ENCODE measurements at regions not wholly inside any gene's neighbourhood (a gene's known extent, or its start where the extent isn't known, plus 50 kb on each side); places are given as distances from the start of the nearest gene placed in this dataset.

GRCh38 chr10:85250304-85250703 lies 921.9 kb downstream of the CCSER2 start:
- Mint-ChIP-seq H3K9me3 (peaks cover 0 to 3% (median 0%) of the 10 kb centered on the region in 8 donors), H3K36me3 (no peaks in the 10 kb centered on the region), H3K27me3 (no peaks in the 10 kb centered on the region), H3K27ac (no peak overlapping the region), H3K4me3 (no peak overlapping the region), H3K4me1 (no peaks in the 10 kb centered on the region)
- Histone ChIP-seq H3K27ac (ENCODE audit: low read depth, low read length) (no peak overlapping the region), H3K4me1 (ENCODE audit: insufficient read depth, low read length) (no peaks in the 10 kb centered on the region), H3K4me3 (ENCODE audit: low read length in 2 of 2) (no peak overlapping the region), H3K36me3 (ENCODE audit: insufficient read depth, low read length) (no peaks in the 10 kb centered on the region), H3K9me3 (ENCODE audit: control insufficient read depth in 1 of 2, low read length in 2 of 2) (no peaks in the 10 kb centered on the region), H3K27me3 (ENCODE audit: insufficient read depth, low read length) (no peaks in the 10 kb centered on the region)
- ChIA-PET CTCF (ENCODE audit: partially characterized antibody) (no interaction called here), POLR2A (ENCODE audit: partially characterized antibody) (no interaction called here)
- intact Hi-C loops (cut with micrococcal nuclease), result no loop called here
- DNase-seq, result no peak

GRCh38 chr10:85256481-85256880 lies 928.1 kb downstream of the CCSER2 start:
- Mint-ChIP-seq H3K27ac (no peak overlapping the region), H3K36me3 (no peaks in the 10 kb centered on the region), H3K9me3 (peaks cover 0 to 2% (median 0%) of the 10 kb centered on the region in 8 donors), H3K27me3 (peaks cover 0 to 2% of the 10 kb centered on the region in 2 donors), H3K4me3 (no peak overlapping the region), H3K4me1 (no peaks in the 10 kb centered on the region)
- no peaks in the 10 kb centered on the region for H3K9me3 ChIP-seq (ENCODE audit: control insufficient read depth in 1 of 2, low read length in 2 of 2)
- DNase-seq, result no peak
- intact Hi-C loops (cut with micrococcal nuclease), result no loop called here
- no peak overlapping the region for H3K27ac ChIP-seq (ENCODE audit: low read depth, low read length)
- ChIA-PET CTCF (ENCODE audit: partially characterized antibody) (no interaction called here), POLR2A (ENCODE audit: partially characterized antibody) (no interaction called here)
- no peak overlapping the region for H3K4me3 ChIP-seq (ENCODE audit: low read length in 2 of 2)
- no peaks in the 10 kb centered on the region for H3K27me3 ChIP-seq (ENCODE audit: insufficient read depth, low read length)
- no peaks in the 10 kb centered on the region for H3K36me3 ChIP-seq (ENCODE audit: insufficient read depth, low read length)
- no peaks in the 10 kb centered on the region for H3K4me1 ChIP-seq (ENCODE audit: insufficient read depth, low read length)

GRCh38 chr10:85259908-85260307 lies 931.5 kb downstream of the CCSER2 start:
- ChIA-PET POLR2A (ENCODE audit: partially characterized antibody) (no interaction called here), CTCF (ENCODE audit: partially characterized antibody) (no interaction called here)
- Mint-ChIP-seq H3K27me3 (peaks cover 0 to 2% of the 10 kb centered on the region in 2 donors), H3K27ac (no peak overlapping the region), H3K36me3 (no peaks in the 10 kb centered on the region), H3K4me1 (no peaks in the 10 kb centered on the region), H3K9me3 (peaks cover 0 to 4% (median 0%) of the 10 kb centered on the region in 8 donors), H3K4me3 (no peak overlapping the region)
- no peak overlapping the region for H3K27ac ChIP-seq (ENCODE audit: low read depth, low read length)
- H3K4me3 ChIP-seq (ENCODE audit: low read length in 2 of 2), result no peak overlapping the region
- H3K27me3 ChIP-seq (ENCODE audit: insufficient read depth, low read length), result no peaks in the 10 kb centered on the region
- H3K36me3 ChIP-seq (ENCODE audit: insufficient read depth, low read length), result no peaks in the 10 kb centered on the region
- no peaks in the 10 kb centered on the region for H3K4me1 ChIP-seq (ENCODE audit: insufficient read depth, low read length)
- intact Hi-C loops (cut with micrococcal nuclease), result no loop called here
- no peak for DNase-seq
- H3K9me3 ChIP-seq (ENCODE audit: control insufficient read depth in 1 of 2, low read length in 2 of 2), result no peaks in the 10 kb centered on the region

GRCh38 chr10:85262992-85263391 lies 934.6 kb downstream of the CCSER2 start:
- Histone ChIP-seq H3K9me3 (ENCODE audit: control insufficient read depth in 1 of 2, low read length in 2 of 2) (no peaks in the 10 kb centered on the region), H3K36me3 (ENCODE audit: insufficient read depth, low read length) (no peaks in the 10 kb centered on the region), H3K4me3 (ENCODE audit: low read length in 2 of 2) (no peak overlapping the region), H3K27me3 (ENCODE audit: insufficient read depth, low read length) (no peaks in the 10 kb centered on the region), H3K27ac (ENCODE audit: low read depth, low read length) (no peak overlapping the region), H3K4me1 (ENCODE audit: insufficient read depth, low read length) (no peaks in the 10 kb centered on the region)
- no peak overlapping the region for H3K4me3 Mint-ChIP-seq
- no peaks in the 10 kb centered on the region for H3K27me3 Mint-ChIP-seq
- CTCF ChIA-PET (ENCODE audit: partially characterized antibody), result no interaction called here
- POLR2A ChIA-PET (ENCODE audit: partially characterized antibody), result no interaction called here
- intact Hi-C loops (cut with micrococcal nuclease), result no loop called here
- peaks cover 0 to 4% (median 0%) of the 10 kb centered on the region in 8 donors for H3K9me3 Mint-ChIP-seq
- no peaks in the 10 kb centered on the region for H3K36me3 Mint-ChIP-seq
- no peak for DNase-seq
- no peak overlapping the region for H3K27ac Mint-ChIP-seq
- H3K4me1 Mint-ChIP-seq, result no peaks in the 10 kb centered on the region

- Histone ChIP-seq H3K27me3 (ENCODE audit: insufficient read depth, low read length) (no peaks in the 10 kb centered on the region), H3K27ac (ENCODE audit: low read depth, low read length) (no peak overlapping the region), H3K4me3 (ENCODE audit: low read length in 2 of 2) (no peak overlapping the region), H3K4me1 (ENCODE audit: insufficient read depth, low read length) (no peaks in the 10 kb centered on the region), H3K9me3 (ENCODE audit: control insufficient read depth in 1 of 2, low read length in 2 of 2) (no peaks in the 10 kb centered on the region), H3K36me3 (ENCODE audit: insufficient read depth, low read length) (no peaks in the 10 kb centered on the region)
- CTCF ChIA-PET (ENCODE audit: partially characterized antibody), result no interaction called here
- Mint-ChIP-seq H3K36me3 (no peaks in the 10 kb centered on the region), H3K4me3 (no peak overlapping the region), H3K9me3 (peaks cover 0 to 8% (median 3%) of the 10 kb centered on the region in 8 donors), H3K4me1 (no peaks in the 10 kb centered on the region), H3K27me3 (no peaks in the 10 kb centered on the region), H3K27ac (no peak overlapping the region)
- no peak for DNase-seq
- intact Hi-C loops (cut with micrococcal nuclease), result no loop called here
- POLR2A ChIA-PET (ENCODE audit: partially characterized antibody), result no interaction called here
Measured at GRCh38 chr10:85265121-85265520, 936.7 kb downstream of the CCSER2 start.

- H3K9me3 Mint-ChIP-seq, result peaks cover 0 to 18% (median 11%) of the 10 kb centered on the region in 8 donors
- POLR2A ChIA-PET (ENCODE audit: partially characterized antibody), result no interaction called here
Measured at GRCh38 chr10:85266808-85267207, 938.4 kb downstream of the CCSER2 start.

GRCh38 chr10:85280014-85280413 lies 951.6 kb downstream of the CCSER2 start:
- Histone ChIP-seq H3K36me3 (ENCODE audit: insufficient read depth, low read length) (no peaks in the 10 kb centered on the region), H3K4me3 (ENCODE audit: low read length in 2 of 2) (no peak overlapping the region), H3K27me3 (ENCODE audit: insufficient read depth, low read length) (no peaks in the 10 kb centered on the region), H3K9me3 (ENCODE audit: control insufficient read depth in 1 of 2, low read length in 2 of 2) (no peaks in the 10 kb centered on the region), H3K4me1 (ENCODE audit: insufficient read depth, low read length) (no peaks in the 10 kb centered on the region), H3K27ac (ENCODE audit: low read depth, low read length) (no peak overlapping the region)
- CTCF ChIA-PET (ENCODE audit: partially characterized antibody), result no interaction called here
- Mint-ChIP-seq H3K4me1 (no peaks in the 10 kb centered on the region), H3K27me3 (no peaks in the 10 kb centered on the region), H3K4me3 (no peak overlapping the region), H3K9me3 (peaks cover 0 to 5% (median 0%) of the 10 kb centered on the region in 8 donors), H3K36me3 (no peaks in the 10 kb centered on the region), H3K27ac (no peak overlapping the region)
- POLR2A ChIA-PET (ENCODE audit: partially characterized antibody), result no interaction called here
- intact Hi-C loops (cut with micrococcal nuclease), result no loop called here
- no peak for DNase-seq

More at GRCh38 chr10:85266808-85267207, 938.4 kb downstream of the CCSER2 start:
- intact Hi-C loops (cut with micrococcal nuclease), result no loop called here
- Histone ChIP-seq H3K36me3 (ENCODE audit: insufficient read depth, low read length) (no peaks in the 10 kb centered on the region), H3K9me3 (ENCODE audit: control insufficient read depth in 1 of 2, low read length in 2 of 2) (no peaks in the 10 kb centered on the region), H3K27me3 (ENCODE audit: insufficient read depth, low read length) (no peaks in the 10 kb centered on the region), H3K27ac (ENCODE audit: low read depth, low read length) (no peak overlapping the region), H3K4me3 (ENCODE audit: low read length in 2 of 2) (no peak overlapping the region), H3K4me1 (ENCODE audit: insufficient read depth, low read length) (no peaks in the 10 kb centered on the region)
- no peaks in the 10 kb centered on the region for H3K36me3 Mint-ChIP-seq
- H3K27me3 Mint-ChIP-seq, result no peaks in the 10 kb centered on the region
- H3K27ac Mint-ChIP-seq, result no peak overlapping the region
- CTCF ChIA-PET (ENCODE audit: partially characterized antibody), result no interaction called here
- H3K4me1 Mint-ChIP-seq, result no peaks in the 10 kb centered on the region
- DNase-seq, result no peak
- H3K4me3 Mint-ChIP-seq, result no peak overlapping the region

Measured in CD4-positive, alpha-beta memory T cell (primary cell).